WTC11 (cell line): ENCODE measurements at regions not wholly inside any gene's neighbourhood (a gene's known extent, or its start where the extent isn't known, plus 50 kb on each side); places are given as distances from the start of the nearest gene placed in this dataset.

Experiments
- ATAC-seq: fragments of 200-7000 bp; cut with Tn5 transposase; 2 replicates; pipeline ENCODE4 v1.10.0; 2021; ENCODE audit warnings: mild to moderate bottlenecking, moderate library complexity
- CTCF ChIA-PET: fragments of 300-600 bp; sonication (Branson Sonifier 250); formaldehyde crosslinking; loops from one replicate; lab custom pipeline; 2021; ENCODE audit warnings: antibody characterized with exemption; lab: Charles Lee
- POLR2A ChIA-PET: fragments of 350-600 bp; sonication (Branson Sonifier 250); formaldehyde crosslinking; loops from one replicate; lab custom pipeline; 2021; ENCODE audit warnings: antibody characterized with exemption; lab: Charles Lee
- DNase-seq: peaks from one replicate; pipeline ENCODE4 v3.0.0; 2021; ENCODE audit warnings: low spot score
- H3K27ac Mint-ChIP-seq: 2 replicates; pipeline ENCODE4 v1.8.0; 2021; ENCODE audit warnings: mixed read lengths
- H3K27me3 Mint-ChIP-seq: 2 replicates; pipeline ENCODE4 v1.8.0; 2021; ENCODE audit warnings: low read depth, mild to moderate bottlenecking, moderate library complexity, mixed read lengths
- H3K36me3 Mint-ChIP-seq: 2 replicates; pipeline ENCODE4 v1.8.0; 2021; ENCODE audit warnings: mixed read lengths
- H3K4me1 Mint-ChIP-seq: 2 replicates; pipeline ENCODE4 v1.8.0; 2022; ENCODE audit warnings: mixed read lengths
- H3K4me3 Mint-ChIP-seq: 2 replicates; pipeline ENCODE4 v1.8.0; 2021; ENCODE audit warnings: mild to moderate bottlenecking, moderate library complexity, mixed read lengths
- H3K9me3 Mint-ChIP-seq: 2 replicates; pipeline ENCODE4 v1.8.0; 2021; ENCODE audit warnings: mixed read lengths
- CBFB ChIP-seq: sonication (generic); formaldehyde crosslinking; IDR thresholded peaks from 2 replicates; pipeline ENCODE4 v1.8.1; 2022; ENCODE audit warnings: mild to moderate bottlenecking, low read depth, missing genetic modification reagents
- CTCF ChIP-seq: fragments of 200-600 bp; IDR thresholded peaks from 2 replicates; pipeline ENCODE4 v1.8.0; 2022; ENCODE audit warnings: antibody characterized with exemption
- FOXP1 ChIP-seq: sonication (generic); formaldehyde crosslinking; IDR thresholded peaks from 2 replicates; pipeline ENCODE4 v1.8.0; 2022; ENCODE audit warnings: missing genetic modification reagents, mild to moderate bottlenecking, moderate library complexity, borderline replicate concordance
- GABPB1 ChIP-seq: sonication (generic); formaldehyde crosslinking; IDR thresholded peaks from 2 replicates; pipeline ENCODE4 v1.8.1; 2023; ENCODE audit warnings: mild to moderate bottlenecking, missing genetic modification reagents
- MYBL2 ChIP-seq: sonication (generic); formaldehyde crosslinking; IDR thresholded peaks from 2 replicates; pipeline ENCODE4 v1.8.1; 2023; ENCODE audit warnings: mild to moderate bottlenecking, moderate library complexity, missing genetic modification reagents
- NR1H2 ChIP-seq: sonication (generic); formaldehyde crosslinking; IDR thresholded peaks from 2 replicates; pipeline ENCODE4 v1.9.0; 2021; ENCODE audit warnings: mild to moderate bottlenecking, moderate library complexity, missing genetic modification reagents
- RELA ChIP-seq: sonication (generic); formaldehyde crosslinking; IDR thresholded peaks from 2 replicates; pipeline ENCODE4 v1.8.1; 2022; ENCODE audit warnings: missing genetic modification reagents, mild to moderate bottlenecking, borderline replicate concordance
- TEAD1 ChIP-seq: sonication (generic); formaldehyde crosslinking; IDR thresholded peaks from 2 replicates; pipeline ENCODE4 v1.8.0; 2022; ENCODE audit warnings: mild to moderate bottlenecking, missing genetic modification reagents
- ZMAT4 ChIP-seq: fragments of 250-450 bp; sonication (Bioruptor Pico); IDR thresholded peaks from 2 replicates; pipeline ENCODE4 v1.9.0; 2021; ENCODE audit warnings: mild to moderate bottlenecking
- ZNF219 ChIP-seq: sonication (generic); formaldehyde crosslinking; IDR thresholded peaks from 2 replicates; pipeline ENCODE4 v1.8.0; 2023; ENCODE audit warnings: missing genetic modification reagents, mild to moderate bottlenecking, borderline replicate concordance
- ZNF232 ChIP-seq: sonication (generic); formaldehyde crosslinking; IDR thresholded peaks from 2 replicates; pipeline ENCODE4 v1.8.0; 2022; ENCODE audit warnings: mild to moderate bottlenecking, missing genetic modification reagents
- ZNF423 ChIP-seq: fragments of 250-450 bp; sonication (Bioruptor Pico); IDR thresholded peaks from 2 replicates; pipeline ENCODE4 v2.1.2; 2022; ENCODE audit warnings: mild to moderate bottlenecking, moderate library complexity
- TF ChIP-seq, protein P1 (sequence below): fragments of 250-450 bp; sonication (Bioruptor Pico); IDR thresholded peaks from 2 replicates; pipeline ENCODE4 v1.9.0; 2021; ENCODE audit warnings: mild to moderate bottlenecking, borderline replicate concordance
- TF ChIP-seq, protein P2 (sequence below): fragments of 250-450 bp; sonication (Bioruptor Pico); conservative IDR thresholded peaks from 2 replicates; pipeline ENCODE4 v1.9.0; 2021; ENCODE audit warnings: mild to moderate bottlenecking
- TF ChIP-seq, protein P3 (sequence below): fragments of 250-450 bp; sonication (Bioruptor Pico); IDR thresholded peaks from 2 replicates; pipeline ENCODE4 v1.9.0; 2021; ENCODE audit warnings: mild to moderate bottlenecking
- TF ChIP-seq, protein P4 (sequence below): sonication (generic); formaldehyde crosslinking; IDR thresholded peaks from 2 replicates; pipeline ENCODE4 v1.8.0; 2022; ENCODE audit warnings: mild to moderate bottlenecking, missing genetic modification reagents
- TF ChIP-seq, protein P5 (sequence below): sonication (generic); formaldehyde crosslinking; IDR thresholded peaks from 2 replicates; pipeline ENCODE4 v1.8.0; 2022; ENCODE audit warnings: mild to moderate bottlenecking, missing genetic modification reagents

GRCh38 chr6:168956884-168957730 lies 296.5 kb downstream of the THBS2 start:
- Mint-ChIP-seq H3K4me3 (no peak overlapping the region), H3K4me1 (peaks cover 4% of the 10 kb centered on the region; the same call in 1 of the 2 replicates)
- CTCF ChIA-PET, result interaction anchor here (0.8 to 1.5 kb wide), 10 partner anchors 51 to 564 kb away, joined by 3 to 7 read pairs (median 3); no protein-coding TSS in a partner anchor
- TF ChIP-seq ZNF219 (CRISPR knock-in tag) (no peak), FOXP1 (no peak), ZMAT4 (CRISPR knock-in tag) (no peak), CTCF (peak; percentile 38; the same call in 1 of the 2 replicates), ZNF232 (no peak), RELA (CRISPR knock-in tag) (no peak), ZNF423 (no peak), GABPB1 (CRISPR knock-in tag) (peak; percentile 78), CBFB (CRISPR knock-in tag) (no peak), MYBL2 (CRISPR knock-in tag) (no peak), NR1H2 (CRISPR knock-in tag) (no peak)
- TF ChIP-seq, protein P1, sequence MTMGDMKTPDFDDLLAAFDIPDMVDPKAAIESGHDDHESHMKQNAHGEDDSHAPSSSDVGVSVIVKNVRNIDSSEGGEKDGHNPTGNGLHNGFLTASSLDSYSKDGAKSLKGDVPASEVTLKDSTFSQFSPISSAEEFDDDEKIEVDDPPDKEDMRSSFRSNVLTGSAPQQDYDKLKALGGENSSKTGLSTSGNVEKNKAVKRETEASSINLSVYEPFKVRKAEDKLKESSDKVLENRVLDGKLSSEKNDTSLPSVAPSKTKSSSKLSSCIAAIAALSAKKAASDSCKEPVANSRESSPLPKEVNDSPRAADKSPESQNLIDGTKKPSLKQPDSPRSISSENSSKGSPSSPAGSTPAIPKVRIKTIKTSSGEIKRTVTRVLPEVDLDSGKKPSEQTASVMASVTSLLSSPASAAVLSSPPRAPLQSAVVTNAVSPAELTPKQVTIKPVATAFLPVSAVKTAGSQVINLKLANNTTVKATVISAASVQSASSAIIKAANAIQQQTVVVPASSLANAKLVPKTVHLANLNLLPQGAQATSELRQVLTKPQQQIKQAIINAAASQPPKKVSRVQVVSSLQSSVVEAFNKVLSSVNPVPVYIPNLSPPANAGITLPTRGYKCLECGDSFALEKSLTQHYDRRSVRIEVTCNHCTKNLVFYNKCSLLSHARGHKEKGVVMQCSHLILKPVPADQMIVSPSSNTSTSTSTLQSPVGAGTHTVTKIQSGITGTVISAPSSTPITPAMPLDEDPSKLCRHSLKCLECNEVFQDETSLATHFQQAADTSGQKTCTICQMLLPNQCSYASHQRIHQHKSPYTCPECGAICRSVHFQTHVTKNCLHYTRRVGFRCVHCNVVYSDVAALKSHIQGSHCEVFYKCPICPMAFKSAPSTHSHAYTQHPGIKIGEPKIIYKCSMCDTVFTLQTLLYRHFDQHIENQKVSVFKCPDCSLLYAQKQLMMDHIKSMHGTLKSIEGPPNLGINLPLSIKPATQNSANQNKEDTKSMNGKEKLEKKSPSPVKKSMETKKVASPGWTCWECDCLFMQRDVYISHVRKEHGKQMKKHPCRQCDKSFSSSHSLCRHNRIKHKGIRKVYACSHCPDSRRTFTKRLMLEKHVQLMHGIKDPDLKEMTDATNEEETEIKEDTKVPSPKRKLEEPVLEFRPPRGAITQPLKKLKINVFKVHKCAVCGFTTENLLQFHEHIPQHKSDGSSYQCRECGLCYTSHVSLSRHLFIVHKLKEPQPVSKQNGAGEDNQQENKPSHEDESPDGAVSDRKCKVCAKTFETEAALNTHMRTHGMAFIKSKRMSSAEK (CRISPR knock-in tag), result no peak
- TF ChIP-seq, protein P2, sequence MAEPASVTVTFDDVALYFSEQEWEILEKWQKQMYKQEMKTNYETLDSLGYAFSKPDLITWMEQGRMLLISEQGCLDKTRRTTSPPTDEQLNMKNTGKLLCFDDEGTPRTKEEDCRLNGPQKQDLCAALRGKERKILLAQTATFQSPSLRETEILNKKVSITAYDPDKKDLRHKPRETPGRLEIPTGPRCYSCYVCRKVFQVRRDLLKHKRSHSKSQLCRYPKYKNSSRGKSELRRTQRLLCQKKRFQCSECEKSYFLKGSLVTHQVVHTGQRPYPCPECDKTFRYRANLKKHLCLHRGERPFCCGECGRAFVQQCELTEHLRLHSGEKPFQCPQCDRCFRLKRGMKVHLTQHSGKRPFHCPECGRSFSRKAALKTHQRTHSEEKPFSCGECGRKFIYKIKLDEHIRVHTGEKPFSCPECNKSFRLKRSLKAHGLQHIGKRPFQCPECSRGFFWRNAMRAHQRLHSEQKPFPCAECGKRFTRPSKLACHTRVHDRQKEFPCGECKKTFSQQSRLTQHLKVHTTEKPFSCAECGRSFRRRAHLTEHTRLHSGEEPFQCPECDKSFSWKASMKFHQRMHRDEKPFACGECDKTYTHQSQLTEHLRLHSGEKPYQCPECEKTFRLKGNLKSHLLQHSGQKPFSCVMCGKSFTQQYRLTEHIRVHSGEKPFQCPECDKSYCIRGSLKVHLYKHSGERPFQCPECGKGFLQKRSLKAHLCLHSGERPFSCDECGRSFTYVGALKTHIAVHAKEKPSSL, result no peak
- TF ChIP-seq, all 79 proteins: peak for 2
- H3K9me3 Mint-ChIP-seq, result peaks cover 5% of the 10 kb centered on the region; the same call in 1 of the 2 replicates
- DNase-seq, result peak; percentile 72
- POLR2A ChIA-PET, result no interaction called here
- H3K27me3 Mint-ChIP-seq, result no peaks in the 10 kb centered on the region
- H3K27ac Mint-ChIP-seq, result no peak overlapping the region
- H3K36me3 Mint-ChIP-seq, result no peaks in the 10 kb centered on the region
- peak; percentile 89 for ATAC-seq

DNA sequence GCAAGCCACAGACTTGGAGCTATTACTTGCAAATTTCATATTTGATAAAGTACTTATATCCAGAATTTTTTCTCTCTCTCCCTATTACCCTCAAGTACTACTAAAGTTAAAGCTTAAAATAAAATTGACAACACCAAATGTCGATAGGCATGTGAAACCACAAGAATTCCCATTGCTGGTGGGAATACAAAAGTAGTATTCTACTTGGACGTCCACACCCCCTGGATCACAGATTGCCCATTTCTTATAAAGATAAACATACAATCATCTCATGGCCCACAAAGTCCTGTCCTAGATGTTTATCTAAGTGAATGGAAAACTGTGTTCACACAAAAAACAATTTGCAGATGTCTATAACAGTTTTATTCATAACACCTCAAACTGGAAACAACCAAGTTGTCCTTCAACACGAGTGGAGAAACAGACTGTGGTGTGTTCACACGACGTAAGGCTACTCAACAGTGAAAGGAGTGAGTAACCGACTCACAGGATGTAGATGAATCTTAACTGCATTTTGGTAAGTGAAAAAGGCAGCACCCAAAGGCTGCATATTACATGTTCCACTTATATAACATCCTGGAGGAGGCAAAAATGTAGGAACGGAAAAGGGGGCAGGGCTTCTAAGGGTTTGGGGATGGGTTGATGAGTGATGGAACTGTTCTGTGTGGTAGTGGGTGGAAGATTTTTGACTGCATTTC lies 297.4 kb downstream of the THBS2 start:
- Mint-ChIP-seq H3K4me3 (no peak overlapping the region), H3K36me3 (no peaks in the 10 kb centered on the region), H3K4me1 (peaks cover 6% of the 10 kb centered on the region), H3K9me3 (peaks cover 5% of the 10 kb centered on the region; the same call in 1 of the 2 replicates), H3K27ac (no peak overlapping the region), H3K27me3 (no peaks in the 10 kb centered on the region)
- CTCF ChIA-PET, result interaction anchor here (0.8 to 1.5 kb wide), 9 partner anchors 51 to 564 kb away, joined by 3 to 7 read pairs (median 3); no protein-coding TSS in a partner anchor
- ATAC-seq (no peak), DNase-seq (no peak)
- POLR2A ChIA-PET, result no interaction called here
- TF ChIP-seq TEAD1, result no peak
- TF ChIP-seq, protein P3, sequence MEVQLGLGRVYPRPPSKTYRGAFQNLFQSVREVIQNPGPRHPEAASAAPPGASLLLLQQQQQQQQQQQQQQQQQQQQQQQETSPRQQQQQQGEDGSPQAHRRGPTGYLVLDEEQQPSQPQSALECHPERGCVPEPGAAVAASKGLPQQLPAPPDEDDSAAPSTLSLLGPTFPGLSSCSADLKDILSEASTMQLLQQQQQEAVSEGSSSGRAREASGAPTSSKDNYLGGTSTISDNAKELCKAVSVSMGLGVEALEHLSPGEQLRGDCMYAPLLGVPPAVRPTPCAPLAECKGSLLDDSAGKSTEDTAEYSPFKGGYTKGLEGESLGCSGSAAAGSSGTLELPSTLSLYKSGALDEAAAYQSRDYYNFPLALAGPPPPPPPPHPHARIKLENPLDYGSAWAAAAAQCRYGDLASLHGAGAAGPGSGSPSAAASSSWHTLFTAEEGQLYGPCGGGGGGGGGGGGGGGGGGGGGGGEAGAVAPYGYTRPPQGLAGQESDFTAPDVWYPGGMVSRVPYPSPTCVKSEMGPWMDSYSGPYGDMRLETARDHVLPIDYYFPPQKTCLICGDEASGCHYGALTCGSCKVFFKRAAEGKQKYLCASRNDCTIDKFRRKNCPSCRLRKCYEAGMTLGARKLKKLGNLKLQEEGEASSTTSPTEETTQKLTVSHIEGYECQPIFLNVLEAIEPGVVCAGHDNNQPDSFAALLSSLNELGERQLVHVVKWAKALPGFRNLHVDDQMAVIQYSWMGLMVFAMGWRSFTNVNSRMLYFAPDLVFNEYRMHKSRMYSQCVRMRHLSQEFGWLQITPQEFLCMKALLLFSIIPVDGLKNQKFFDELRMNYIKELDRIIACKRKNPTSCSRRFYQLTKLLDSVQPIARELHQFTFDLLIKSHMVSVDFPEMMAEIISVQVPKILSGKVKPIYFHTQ (CRISPR knock-in tag), result no peak
- TF ChIP-seq, protein P4, sequence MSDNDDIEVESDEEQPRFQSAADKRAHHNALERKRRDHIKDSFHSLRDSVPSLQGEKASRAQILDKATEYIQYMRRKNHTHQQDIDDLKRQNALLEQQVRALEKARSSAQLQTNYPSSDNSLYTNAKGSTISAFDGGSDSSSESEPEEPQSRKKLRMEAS (CRISPR knock-in tag), result no peak
- TF ChIP-seq, protein P5, sequence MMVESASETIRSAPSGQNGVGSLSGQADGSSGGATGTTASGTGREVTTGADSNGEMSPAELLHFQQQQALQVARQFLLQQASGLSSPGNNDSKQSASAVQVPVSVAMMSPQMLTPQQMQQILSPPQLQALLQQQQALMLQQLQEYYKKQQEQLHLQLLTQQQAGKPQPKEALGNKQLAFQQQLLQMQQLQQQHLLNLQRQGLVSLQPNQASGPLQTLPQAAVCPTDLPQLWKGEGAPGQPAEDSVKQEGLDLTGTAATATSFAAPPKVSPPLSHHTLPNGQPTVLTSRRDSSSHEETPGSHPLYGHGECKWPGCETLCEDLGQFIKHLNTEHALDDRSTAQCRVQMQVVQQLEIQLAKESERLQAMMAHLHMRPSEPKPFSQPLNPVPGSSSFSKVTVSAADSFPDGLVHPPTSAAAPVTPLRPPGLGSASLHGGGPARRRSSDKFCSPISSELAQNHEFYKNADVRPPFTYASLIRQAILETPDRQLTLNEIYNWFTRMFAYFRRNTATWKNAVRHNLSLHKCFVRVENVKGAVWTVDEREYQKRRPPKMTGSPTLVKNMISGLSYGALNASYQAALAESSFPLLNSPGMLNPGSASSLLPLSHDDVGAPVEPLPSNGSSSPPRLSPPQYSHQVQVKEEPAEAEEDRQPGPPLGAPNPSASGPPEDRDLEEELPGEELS (CRISPR knock-in tag), result no peak
